ENCODE measurements at regions not wholly inside any gene's neighbourhood (a gene's known extent, or its start where the extent isn't known, plus 50 kb on each side); places are given as distances from the start of the nearest gene placed in this dataset.
"Not testable (repeated sequence)": the region's sequence is repeated elsewhere in the genome, so short reads cannot be mapped to it uniquely, and the experiment has no call there.

GRCh38 chrX:40855411-40855810, 120.1 kb upstream of the MED14 start:
- Histone ChIP-seq H3K79me2 (ENCODE audit: insufficient read depth, low read length) (no peaks in the 10 kb centered on the region), H3K4me2 (ENCODE audit: insufficient read depth, low read length) (no peak overlapping the region), H3K27ac (ENCODE audit: low read depth, low read length) (no peak overlapping the region), H3K36me3 (ENCODE audit: insufficient read depth, low read length) (no peaks in the 10 kb centered on the region), H3K9me3 (ENCODE audit: low read depth, low read length) (no peaks in the 10 kb centered on the region), H4K20me1 (ENCODE audit: insufficient read depth, low read length) (no peaks in the 10 kb centered on the region), H2AFZ (ENCODE audit: low read length) (no peak overlapping the region), H3K4me3 (ENCODE audit: insufficient read depth, low read length) (no peak overlapping the region), H3K4me1 (ENCODE audit: insufficient read depth, low read length) (no peaks in the 10 kb centered on the region), H3K27me3 (ENCODE audit: insufficient read depth, low read length) (peaks cover 5% of the 10 kb centered on the region)
- TF ChIP-seq, protein P1, sequence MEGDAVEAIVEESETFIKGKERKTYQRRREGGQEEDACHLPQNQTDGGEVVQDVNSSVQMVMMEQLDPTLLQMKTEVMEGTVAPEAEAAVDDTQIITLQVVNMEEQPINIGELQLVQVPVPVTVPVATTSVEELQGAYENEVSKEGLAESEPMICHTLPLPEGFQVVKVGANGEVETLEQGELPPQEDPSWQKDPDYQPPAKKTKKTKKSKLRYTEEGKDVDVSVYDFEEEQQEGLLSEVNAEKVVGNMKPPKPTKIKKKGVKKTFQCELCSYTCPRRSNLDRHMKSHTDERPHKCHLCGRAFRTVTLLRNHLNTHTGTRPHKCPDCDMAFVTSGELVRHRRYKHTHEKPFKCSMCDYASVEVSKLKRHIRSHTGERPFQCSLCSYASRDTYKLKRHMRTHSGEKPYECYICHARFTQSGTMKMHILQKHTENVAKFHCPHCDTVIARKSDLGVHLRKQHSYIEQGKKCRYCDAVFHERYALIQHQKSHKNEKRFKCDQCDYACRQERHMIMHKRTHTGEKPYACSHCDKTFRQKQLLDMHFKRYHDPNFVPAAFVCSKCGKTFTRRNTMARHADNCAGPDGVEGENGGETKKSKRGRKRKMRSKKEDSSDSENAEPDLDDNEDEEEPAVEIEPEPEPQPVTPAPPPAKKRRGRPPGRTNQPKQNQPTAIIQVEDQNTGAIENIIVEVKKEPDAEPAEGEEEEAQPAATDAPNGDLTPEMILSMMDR (IDR thresholded peaks at IDR 0.05; ENCODE audit: extremely low read depth, low read depth, low read length), result no peak
- DNase-seq (ENCODE audit: insufficient read length, low spot score, missing footprints), result no peak

- no peak overlapping the region for H3K4me3 ChIP-seq (ENCODE audit: insufficient read depth, low read length)
- H3K27me3 ChIP-seq (ENCODE audit: insufficient read depth, low read length), result peaks cover 5% of the 10 kb centered on the region
- H3K79me2 ChIP-seq (ENCODE audit: insufficient read depth, low read length), result no peaks in the 10 kb centered on the region
- H3K4me1 ChIP-seq (ENCODE audit: insufficient read depth, low read length), result no peaks in the 10 kb centered on the region
- H3K27ac ChIP-seq (ENCODE audit: low read depth, low read length), result no peak overlapping the region
- H3K9me3 ChIP-seq (ENCODE audit: low read depth, low read length), result no peaks in the 10 kb centered on the region
- H3K36me3 ChIP-seq (ENCODE audit: insufficient read depth, low read length), result no peaks in the 10 kb centered on the region
- TF ChIP-seq, protein P1 (IDR thresholded peaks at IDR 0.05; ENCODE audit: extremely low read depth, low read depth, low read length), result no peak
- DNase-seq (ENCODE audit: insufficient read length, low spot score, missing footprints), result no peak
- no peaks in the 10 kb centered on the region for H4K20me1 ChIP-seq (ENCODE audit: insufficient read depth, low read length)
- no peak overlapping the region for H2AFZ ChIP-seq (ENCODE audit: low read length)
- H3K4me2 ChIP-seq (ENCODE audit: insufficient read depth, low read length), result no peak overlapping the region
These were observed 120.7 kb upstream of the MED14 start for GRCh38 chrX:40855932-40856515.

- H3K36me3 ChIP-seq (ENCODE audit: insufficient read depth, low read length); H3K27me3 ChIP-seq (ENCODE audit: insufficient read depth, low read length): not testable (repeated sequence)
These were observed 126.7 kb upstream of the MED14 start for GRCh38 chrX:40861952-40862554.

DNA sequence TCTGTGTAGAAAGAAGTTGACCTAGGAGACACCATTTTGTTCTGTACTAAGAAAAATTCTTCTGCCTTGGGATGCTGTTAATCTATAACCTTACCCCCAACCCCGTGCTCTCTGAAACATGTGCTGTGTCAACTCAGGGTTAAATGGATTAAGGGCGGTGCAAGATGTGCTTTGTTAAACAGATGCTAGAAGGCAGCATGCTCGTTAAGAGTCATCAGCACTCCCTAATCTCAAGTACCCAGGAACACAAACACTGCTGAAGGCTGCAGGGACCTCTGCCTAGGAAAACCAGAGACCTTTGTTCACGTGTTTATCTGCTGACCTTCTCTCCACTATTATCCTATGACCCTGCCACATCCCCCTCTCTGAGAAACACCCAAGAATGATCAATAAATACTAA, 127.9 kb upstream of the MED14 start:
- not testable (repeated sequence) for H3K36me3 ChIP-seq (ENCODE audit: insufficient read depth, low read length); H3K79me2 ChIP-seq (ENCODE audit: insufficient read depth, low read length); H3K9me3 ChIP-seq (ENCODE audit: low read depth, low read length); H3K27ac ChIP-seq (ENCODE audit: low read depth, low read length); H2AFZ ChIP-seq (ENCODE audit: low read length); H3K27me3 ChIP-seq (ENCODE audit: insufficient read depth, low read length); H4K20me1 ChIP-seq (ENCODE audit: insufficient read depth, low read length); DNase-seq (ENCODE audit: insufficient read length, low spot score, missing footprints); H3K4me3 ChIP-seq (ENCODE audit: insufficient read depth, low read length); H3K4me2 ChIP-seq (ENCODE audit: insufficient read depth, low read length)
- H3K4me1 ChIP-seq (ENCODE audit: insufficient read depth, low read length), result peaks cover 28% of the 10 kb centered on the region

More at GRCh38 chrX:40861952-40862554, 126.7 kb upstream of the MED14 start:
- not testable (repeated sequence) for H2AFZ ChIP-seq (ENCODE audit: low read length); H4K20me1 ChIP-seq (ENCODE audit: insufficient read depth, low read length); H3K4me3 ChIP-seq (ENCODE audit: insufficient read depth, low read length); H3K4me2 ChIP-seq (ENCODE audit: insufficient read depth, low read length); H3K79me2 ChIP-seq (ENCODE audit: insufficient read depth, low read length); DNase-seq (ENCODE audit: insufficient read length, low spot score, missing footprints); H3K27ac ChIP-seq (ENCODE audit: low read depth, low read length); H3K9me3 ChIP-seq (ENCODE audit: low read depth, low read length)
- H3K4me1 ChIP-seq (ENCODE audit: insufficient read depth, low read length), result peaks cover 23% of the 10 kb centered on the region

- H3K9me3 ChIP-seq (ENCODE audit: low read depth, low read length), result no peaks in the 10 kb centered on the region
- H3K4me3 ChIP-seq (ENCODE audit: insufficient read depth, low read length), result no peak overlapping the region
- no peaks in the 10 kb centered on the region for H4K20me1 ChIP-seq (ENCODE audit: insufficient read depth, low read length)
- H3K27ac ChIP-seq (ENCODE audit: low read depth, low read length), result no peak overlapping the region
- no peak overlapping the region for H3K4me2 ChIP-seq (ENCODE audit: insufficient read depth, low read length)
- H2AFZ ChIP-seq (ENCODE audit: low read length), result no peak overlapping the region
- peaks cover 28% of the 10 kb centered on the region for H3K4me1 ChIP-seq (ENCODE audit: insufficient read depth, low read length)
- H3K36me3 ChIP-seq (ENCODE audit: insufficient read depth, low read length), result no peaks in the 10 kb centered on the region
- TF ChIP-seq, protein P1 (IDR thresholded peaks at IDR 0.05; ENCODE audit: extremely low read depth, low read depth, low read length), result no peak
- no peaks in the 10 kb centered on the region for H3K79me2 ChIP-seq (ENCODE audit: insufficient read depth, low read length)
- DNase-seq (ENCODE audit: insufficient read length, low spot score, missing footprints), result peak; percentile 75
- peaks cover 2% of the 10 kb centered on the region for H3K27me3 ChIP-seq (ENCODE audit: insufficient read depth, low read length)
These were observed 128.3 kb upstream of the MED14 start for GRCh38 chrX:40863671-40864070.
